ENCODE measurements at regions not wholly inside any gene's neighbourhood (a gene's known extent, or its start where the extent isn't known, plus 50 kb on each side); places are given as distances from the start of the nearest gene placed in this dataset.

GRCh38 chr16:79484237-79484636, 116.3 kb downstream of the MAF start:
- TF ChIP-seq, protein P1, sequence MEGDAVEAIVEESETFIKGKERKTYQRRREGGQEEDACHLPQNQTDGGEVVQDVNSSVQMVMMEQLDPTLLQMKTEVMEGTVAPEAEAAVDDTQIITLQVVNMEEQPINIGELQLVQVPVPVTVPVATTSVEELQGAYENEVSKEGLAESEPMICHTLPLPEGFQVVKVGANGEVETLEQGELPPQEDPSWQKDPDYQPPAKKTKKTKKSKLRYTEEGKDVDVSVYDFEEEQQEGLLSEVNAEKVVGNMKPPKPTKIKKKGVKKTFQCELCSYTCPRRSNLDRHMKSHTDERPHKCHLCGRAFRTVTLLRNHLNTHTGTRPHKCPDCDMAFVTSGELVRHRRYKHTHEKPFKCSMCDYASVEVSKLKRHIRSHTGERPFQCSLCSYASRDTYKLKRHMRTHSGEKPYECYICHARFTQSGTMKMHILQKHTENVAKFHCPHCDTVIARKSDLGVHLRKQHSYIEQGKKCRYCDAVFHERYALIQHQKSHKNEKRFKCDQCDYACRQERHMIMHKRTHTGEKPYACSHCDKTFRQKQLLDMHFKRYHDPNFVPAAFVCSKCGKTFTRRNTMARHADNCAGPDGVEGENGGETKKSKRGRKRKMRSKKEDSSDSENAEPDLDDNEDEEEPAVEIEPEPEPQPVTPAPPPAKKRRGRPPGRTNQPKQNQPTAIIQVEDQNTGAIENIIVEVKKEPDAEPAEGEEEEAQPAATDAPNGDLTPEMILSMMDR (IDR thresholded peaks at IDR 0.05), result no peak
- DNase-seq (ENCODE audit: low spot score) (no peak), ATAC-seq (ENCODE audit: low FRiP score) (no peak)

DNA sequence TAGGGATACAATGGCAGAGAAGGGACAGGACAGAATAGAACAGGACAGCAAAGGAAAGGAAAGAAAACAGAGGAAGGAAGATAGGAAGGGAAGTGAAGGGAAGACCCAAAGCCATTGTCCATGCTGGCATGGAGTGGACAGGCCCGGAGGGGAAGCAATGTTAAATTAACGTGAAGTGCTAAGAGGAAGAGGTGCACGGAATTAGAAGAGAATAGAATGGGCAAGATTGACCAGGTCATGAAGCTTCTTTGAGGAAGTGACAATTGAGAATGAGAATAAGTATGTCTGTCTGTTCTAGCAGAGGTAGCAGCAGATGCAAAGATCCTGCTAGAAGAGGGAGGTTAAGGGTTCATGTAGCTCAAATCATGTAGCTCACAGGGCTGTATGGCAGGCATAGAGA, 117.2 kb downstream of the MAF start:
- DNase-seq (ENCODE audit: low spot score), result no peak
- TF ChIP-seq, protein P1 (IDR thresholded peaks at IDR 0.05), result no peak
- ATAC-seq (ENCODE audit: low FRiP score), result no peak

DNA sequence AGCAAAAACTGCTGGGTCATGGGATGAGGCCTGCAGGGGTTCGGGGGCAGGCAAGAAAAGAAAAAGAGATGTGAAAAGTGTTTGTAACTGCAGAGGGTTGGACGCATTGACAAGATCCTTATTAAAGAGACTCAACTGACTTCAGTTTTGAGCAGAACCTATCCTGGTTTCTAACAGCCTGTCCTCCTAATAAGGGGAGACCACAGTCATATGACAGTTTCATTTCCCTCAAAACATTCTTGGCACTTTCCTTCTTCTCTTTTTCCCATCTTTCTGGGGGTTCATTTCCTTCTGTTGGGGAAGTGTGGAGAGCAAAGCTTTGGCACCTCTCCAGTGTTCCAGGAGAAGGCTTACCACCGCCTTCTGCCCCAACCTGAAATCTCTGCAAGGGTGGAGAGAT, 118.5 kb downstream of the MAF start:
- TF ChIP-seq, protein P1 (IDR thresholded peaks at IDR 0.05), result no peak
- no peak for ATAC-seq (ENCODE audit: low FRiP score)
- DNase-seq (ENCODE audit: low spot score), result no peak

DNA sequence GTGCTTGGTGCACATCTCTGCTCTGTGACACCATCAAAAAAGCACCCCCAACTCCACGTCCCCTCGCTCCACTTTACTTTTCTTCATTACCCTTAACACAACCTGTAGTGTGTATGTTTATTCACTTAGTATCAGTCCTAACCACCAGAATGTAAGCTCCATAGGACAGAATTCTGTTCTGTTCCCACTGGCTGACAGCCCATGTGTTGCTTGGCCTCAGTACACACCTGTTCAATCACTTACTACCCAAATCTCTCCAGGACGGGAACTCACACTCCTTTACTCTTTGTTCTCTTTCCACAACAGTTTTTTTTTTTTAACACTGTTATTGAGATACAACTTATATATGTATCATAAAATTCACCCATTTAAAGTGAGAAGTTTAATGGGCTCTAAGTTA, 119.6 kb downstream of the MAF start:
- no peak for ATAC-seq (ENCODE audit: low FRiP score)
- TF ChIP-seq, protein P1 (IDR thresholded peaks at IDR 0.05), result no peak
- no peak for DNase-seq (ENCODE audit: low spot score)

DNA sequence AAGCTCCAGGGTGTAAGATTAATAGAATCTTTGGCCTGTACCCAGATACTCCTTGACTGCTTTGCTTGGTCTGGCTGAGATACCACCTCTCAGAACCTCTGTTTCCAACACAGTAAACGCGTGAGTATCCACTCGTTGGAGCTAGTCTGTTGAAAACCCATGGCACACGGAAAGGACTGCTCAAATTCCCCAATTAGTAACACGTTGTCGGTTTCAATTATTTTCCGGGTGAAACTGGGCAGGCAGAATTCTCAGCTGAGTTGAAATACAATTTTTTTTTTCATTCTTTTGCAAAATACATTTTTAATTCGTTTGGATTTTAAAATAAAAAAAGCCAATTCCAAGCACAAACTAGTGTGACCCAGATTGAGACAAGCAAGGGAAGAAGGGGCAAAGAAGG, 120.5 kb downstream of the MAF start:
- DNase-seq (ENCODE audit: low spot score), result no peak
- ATAC-seq (ENCODE audit: low FRiP score), result no peak
- TF ChIP-seq, protein P1 (IDR thresholded peaks at IDR 0.05), result no peak

DNA sequence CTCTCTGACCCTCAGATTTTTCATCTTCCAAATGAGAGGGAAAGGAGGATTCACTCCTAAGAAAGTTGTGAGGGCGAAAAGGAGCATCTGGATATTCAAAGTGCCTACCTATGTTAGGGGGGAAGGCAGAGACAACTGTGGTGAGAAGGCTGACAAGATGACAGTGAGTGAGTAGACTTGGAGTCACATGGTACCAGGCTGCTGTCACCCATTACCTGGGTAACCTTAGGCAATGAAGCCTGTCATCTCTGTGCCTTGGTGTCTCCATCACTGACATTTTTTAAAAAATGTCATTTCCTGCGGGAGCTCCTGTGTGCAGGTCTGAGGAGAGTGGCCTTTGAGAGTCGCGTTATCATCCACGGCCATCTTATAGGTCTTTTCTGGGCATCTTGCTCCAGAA, 124.0 kb downstream of the MAF start:
- DNase-seq (ENCODE audit: low spot score), result no peak
- ATAC-seq (ENCODE audit: low FRiP score), result no peak
- TF ChIP-seq, protein P1 (IDR thresholded peaks at IDR 0.05), result no peak

- ATAC-seq (ENCODE audit: low FRiP score) (no peak), DNase-seq (ENCODE audit: low spot score) (no peak)
- TF ChIP-seq, protein P1 (IDR thresholded peaks at IDR 0.05), result no peak
These were observed 124.7 kb downstream of the MAF start for GRCh38 chr16:79475841-79476240.
